K562 (cell line): ENCODE measurements at regions not wholly inside any gene's neighbourhood (a gene's known extent, or its start where the extent isn't known, plus 50 kb on each side); places are given as distances from the start of the nearest gene placed in this dataset.

ENCODE experiments used
- ATAC-seq: fragments of 200-7000 bp; cut with Tn5 transposase; 3 replicates; pipeline ENCODE4 v1.9.1; 2020; ENCODE audit warnings: moderate library complexity
- BruUV-seq: library from RNA; stranded (reverse); fragments of 400-500 nt; replicated peaks from 2 replicates; lab custom pipeline; 2021; lab: Mats Ljungman, UMichigan
- CTCF ChIA-PET: fragments of 300-600 bp; formaldehyde crosslinking; extraction: SDS; loops from one replicate; lab custom pipeline; 2021; ENCODE audit warnings: low intra/inter-chr PET ratio; lab: Yijun Ruan, JAX
- POLR2A ChIA-PET: fragments of 300-600, 350-650 bp; sonication (Branson Sonifier 250); formaldehyde crosslinking; extraction: SDS; loops from one replicate; lab custom pipeline; 2021; ENCODE audit warnings: antibody characterized with exemption, inconsistent platforms; lab: Yijun Ruan, JAX
- DNase-seq, 4 experiments: peaks; one replicate each; pipeline versions ENCODE4 v3.0.0 to v3.0.0-alpha.2; 2011 to 2018; ENCODE audit warnings: low spot score in 3 of 4, mixed read lengths in 3 of 4; ENCODE audit errors: extremely low read depth in 1 of 4
- FAIRE-seq: peaks from 2 replicates; lab custom pipeline; 2011; peaks lifted over from hg19 to GRCh38; lab: Jason Lieb, UNC
- H2AFZ ChIP-seq: 2 replicates; pipeline ENCODE4 v1.6.0; 2011; ENCODE audit warnings: low read depth, low read length, control low read depth, inconsistent platforms
- H3K27ac ChIP-seq: fragments of 200-600 bp; 3 replicates; pipeline ENCODE4 v1.8.0; 2011; ENCODE audit warnings: low read depth, mild to moderate bottlenecking, control low read depth, inconsistent platforms, low read length, moderate library complexity, mixed read lengths; ENCODE audit errors: extremely low read depth
- H3K27me3 ChIP-seq, 2 experiments: fragments of 300-600 bp in 1 of 2; 2 replicates in 1 of 2; 3 replicates in 1 of 2; pipeline versions ENCODE4 v1.6.0 to v1.8.0; 2011; ENCODE audit warnings: inconsistent platforms in 2 of 2, low read length in 2 of 2, mild to moderate bottlenecking in 1 of 2, mixed read lengths in 1 of 2, moderate library complexity in 1 of 2; ENCODE audit not compliant: control insufficient read depth in 2 of 2, insufficient read depth in 2 of 2
- H3K36me3 ChIP-seq: fragments of 300-600 bp; 3 replicates; pipeline ENCODE4 v1.8.0; 2011; ENCODE audit warnings: mild to moderate bottlenecking, low read length, inconsistent platforms; ENCODE audit not compliant: control insufficient read depth, insufficient read depth
- H3K4me1 ChIP-seq, 2 experiments: fragments of 200-600 bp in 1 of 2; replicated peaks in 1 of 2; 2 replicates in 1 of 2; 3 replicates in 1 of 2; pipeline versions ENCODE4 v1.5.1 to v1.8.0; 2011; ENCODE audit warnings: inconsistent platforms in 2 of 2, low read length in 2 of 2, mild to moderate bottlenecking in 1 of 2, mixed read lengths in 1 of 2, moderate library complexity in 1 of 2; ENCODE audit not compliant: control insufficient read depth in 2 of 2, insufficient read depth in 2 of 2
- H3K4me2 ChIP-seq: 2 replicates; pipeline ENCODE4 v1.6.1; 2011; ENCODE audit warnings: low read length, control low read depth, inconsistent platforms, mixed read lengths; ENCODE audit not compliant: insufficient read depth
- H3K4me3 ChIP-seq: fragments of 200-600 bp; sonication (generic), shearing (Covaris generic); 2 replicates; pipeline ENCODE4 v1.5.1; 2016; ENCODE audit warnings: control low read depth, inconsistent platforms
- H3K79me2 ChIP-seq: fragments of 200-600 bp; 3 replicates; pipeline ENCODE4 v1.8.0; 2011; ENCODE audit warnings: low read length, inconsistent platforms; ENCODE audit not compliant: control insufficient read depth, insufficient read depth
- H3K9ac ChIP-seq, 2 experiments: 2 replicates each; pipeline versions ENCODE4 v1.6.0 to v1.6.1; 2011; ENCODE audit warnings: low read depth in 2 of 2, low read length in 2 of 2, control low read depth in 1 of 2, inconsistent platforms in 1 of 2, mild to moderate bottlenecking in 1 of 2, mixed read lengths in 1 of 2; ENCODE audit not compliant: insufficient read depth in 1 of 2
- H3K9me1 ChIP-seq: one replicate; pipeline ENCODE4 v1.6.0; 2011; ENCODE audit warnings: inconsistent platforms, mild to moderate bottlenecking, low read length, moderate library complexity; ENCODE audit not compliant: control insufficient read depth, insufficient read depth
- H3K9me3 ChIP-seq: replicated peaks from 2 replicates; pipeline ENCODE4 v1.5.1; 2011; ENCODE audit warnings: low read depth, low read length, inconsistent platforms; ENCODE audit not compliant: control insufficient read depth, insufficient read depth
- H4K20me1 ChIP-seq: replicated peaks from 2 replicates; pipeline ENCODE4 v1.6.1; 2011; ENCODE audit warnings: low read length, inconsistent platforms, mixed read lengths; ENCODE audit not compliant: control insufficient read depth, insufficient read depth
- E2F1 ChIP-seq: sonication (generic); formaldehyde crosslinking; IDR thresholded peaks from 2 replicates; pipeline ENCODE4 v1.8.1; 2023; ENCODE audit warnings: mild to moderate bottlenecking, missing genetic modification reagents, moderate library complexity
- HMG20A ChIP-seq: fragments of 450-650 bp; formaldehyde crosslinking; conservative IDR thresholded peaks from 2 replicates; pipeline ENCODE4 v1.4.0; 2020; ENCODE audit warnings: mild to moderate bottlenecking, mixed read lengths
- HNRNPUL1 ChIP-seq: fragments of 200-400 bp; formaldehyde crosslinking; IDR thresholded peaks from 2 replicates; pipeline ENCODE4 v1.6.1; 2017; ENCODE audit warnings: low read length
- NBN ChIP-seq: fragments of 450-650 bp; IDR thresholded peaks from 2 replicates; pipeline ENCODE4 v1.6.1; 2016; ENCODE audit warnings: low read depth, mild to moderate bottlenecking
- NFXL1 ChIP-seq: fragments of 450-650 bp; formaldehyde crosslinking; IDR thresholded peaks from 2 replicates; pipeline ENCODE4 v1.4.0; 2021; ENCODE audit warnings: mild to moderate bottlenecking
- SRSF9 ChIP-seq: fragments of 200-400 bp; formaldehyde crosslinking; IDR thresholded peaks from 2 replicates; pipeline ENCODE4 v1.6.1; 2017; ENCODE audit warnings: low read depth, low read length, borderline replicate concordance
- TRIM25 ChIP-seq: fragments of 450-650 bp; IDR thresholded peaks from 2 replicates; pipeline ENCODE4 v1.7.0; 2016; ENCODE audit warnings: borderline replicate concordance
- ZBTB40 ChIP-seq, 2 experiments: fragments of 450-650 bp in 1 of 2; sonication (generic) in 1 of 2; formaldehyde crosslinking in 1 of 2; IDR thresholded peaks; 2 replicates each; pipeline versions ENCODE4 v1.7.1 to v1.9.0; 2016 to 2022; ENCODE audit warnings: inconsistent platforms in 1 of 2, mild to moderate bottlenecking in 1 of 2, missing genetic modification reagents in 1 of 2
- ZC3H4 ChIP-seq: sonication (generic); formaldehyde crosslinking; IDR thresholded peaks from 2 replicates; pipeline ENCODE4 v1.9.0; 2021; ENCODE audit warnings: missing genetic modification reagents, borderline replicate concordance
- ZNF830 ChIP-seq: fragments of 250-450 bp; sonication (Bioruptor Pico); IDR thresholded peaks from 2 replicates; pipeline ENCODE4 v1.5.0; 2021; ENCODE audit warnings: mild to moderate bottlenecking
- WGBS: fragments of 100-300 bp; shearing (Covaris generic); methylation state at CpG from one replicate; pipeline ENCODE4 v1.1.6; 2016; ENCODE audit warnings: low coverage, mixed read lengths; ENCODE audit not compliant: insufficient coverage; ENCODE audit errors: missing lambda C conversion rate; 5-methylcytosine and 5-hydroxymethylcytosine counted together
- in situ Hi-C: fragments of 300-500 bp; cut with MboI; formaldehyde crosslinking; loops from 4 replicates; pipeline ENCODE4 v1.15.0; 2018; ENCODE audit warnings: inconsistent platforms, mixed read lengths
- intact Hi-C: fragments of 100-400 bp; cut with micrococcal nuclease; formaldehyde crosslinking; loops from 2 replicates; pipeline ENCODE4 v1.14.2; 2022

- in situ Hi-C loops, result no loop called here
- no peaks in the 10 kb centered on the region for H3K9me1 ChIP-seq
- no peak for DNase-seq
- no peaks in the 10 kb centered on the region for H3K36me3 ChIP-seq
- no TSS peak for BruUV-seq
- peaks cover 3% of the 10 kb centered on the region; the same call in 1 of the 2 replicates for H3K9me3 ChIP-seq
- no peak overlapping the region for H2AFZ ChIP-seq
- no peaks in the 10 kb centered on the region; a peak in 1 of 5 replicates for H3K4me1 ChIP-seq
- peak; percentile 38; the same call in 1 of the 3 replicates for ATAC-seq
- intact Hi-C loops, result no loop called here
- H3K4me2 ChIP-seq, result no peak overlapping the region
- H3K4me3 ChIP-seq, result no peak overlapping the region
- POLR2A ChIA-PET, result no interaction called here
- H3K27ac ChIP-seq, result no peak overlapping the region
- peaks cover 2 to 10% of the 10 kb centered on the region in 2 experiments; a peak in 3 of 5 replicates for H3K27me3 ChIP-seq
- no peaks in the 10 kb centered on the region for H4K20me1 ChIP-seq
- no peak overlapping the region for H3K9ac ChIP-seq
- no peaks in the 10 kb centered on the region for H3K79me2 ChIP-seq
- WGBS, result 2% methylated on average over 8 of the region's 8 CpGs
- FAIRE-seq, result no peak
- CTCF ChIA-PET, result no interaction called here
- TF ChIP-seq E2F1 (no peak), NBN (no peak), ZBTB40 (IDR thresholded peaks at IDR 0.05) (no peak), ZBTB40 (CRISPR knock-in tag; IDR thresholded peaks at IDR 0.05) (no peak), ZC3H4 (CRISPR knock-in tag) (no peak), HNRNPUL1 (no peak), ZNF830 (CRISPR knock-in tag) (no peak), TRIM25 (no peak), NFXL1 (CRISPR knock-in tag) (no peak), HMG20A (CRISPR knock-in tag) (no peak), SRSF9 (no peak)
These were observed 185.0 kb downstream of the ATPSCKMT start for GRCh38 chr5:10064546-10065195.
